Pulmonary artery endothelial cell (primary cell): ENCODE measurements at regions not wholly inside any gene's neighbourhood (a gene's known extent, or its start where the extent isn't known, plus 50 kb on each side); places are given as distances from the start of the nearest gene placed in this dataset.

Experiments
- DNase-seq: peaks from one replicate; pipeline ENCODE4 v3.0.0-alpha.2; 2011; ENCODE audit warnings: low read depth, low spot score

DNA sequence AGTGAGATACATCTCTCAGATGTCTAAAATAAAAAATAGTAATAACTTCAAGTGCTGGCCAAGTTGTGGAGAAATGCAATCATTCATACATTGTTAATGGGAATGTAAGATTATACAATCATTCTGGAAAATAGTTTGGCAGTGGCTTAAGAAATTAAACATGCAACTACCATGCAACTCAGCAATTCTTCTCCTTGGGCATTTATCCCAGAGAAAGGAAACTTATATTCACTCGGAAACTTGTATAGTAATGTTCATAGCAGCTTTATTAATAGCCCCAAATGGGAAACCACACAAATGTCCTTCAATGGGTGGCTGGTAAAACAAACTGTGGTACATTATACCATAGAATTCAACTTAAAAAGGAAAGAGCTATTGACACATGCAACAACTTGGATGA is 274.0 kb upstream of the SPRED2 start:
- DNase-seq: no peak

DNA sequence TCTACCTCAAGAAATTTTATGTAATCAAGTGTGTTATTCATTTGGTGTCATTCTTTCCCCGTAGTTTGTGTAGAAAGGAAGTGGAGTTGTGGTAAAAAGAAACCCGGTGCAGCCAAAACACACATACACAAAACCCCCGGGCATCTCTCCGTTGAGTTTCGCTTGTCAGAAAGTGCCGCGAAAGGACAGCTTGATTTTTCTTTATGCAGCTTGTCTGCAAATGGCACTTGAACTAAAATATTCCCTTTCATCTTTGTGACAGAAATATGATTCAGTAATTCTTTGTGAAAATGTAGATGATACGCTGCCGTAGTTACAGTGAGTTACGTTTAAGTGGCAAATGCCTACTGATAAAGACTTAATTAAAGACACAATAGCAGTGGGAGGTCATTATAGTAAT is 268.8 kb upstream of the SPRED2 start:
- no peak for DNase-seq

- no peak for DNase-seq
These were observed 268.3 kb upstream of the SPRED2 start for GRCh38 chr2:65700720-65701119.

DNA sequence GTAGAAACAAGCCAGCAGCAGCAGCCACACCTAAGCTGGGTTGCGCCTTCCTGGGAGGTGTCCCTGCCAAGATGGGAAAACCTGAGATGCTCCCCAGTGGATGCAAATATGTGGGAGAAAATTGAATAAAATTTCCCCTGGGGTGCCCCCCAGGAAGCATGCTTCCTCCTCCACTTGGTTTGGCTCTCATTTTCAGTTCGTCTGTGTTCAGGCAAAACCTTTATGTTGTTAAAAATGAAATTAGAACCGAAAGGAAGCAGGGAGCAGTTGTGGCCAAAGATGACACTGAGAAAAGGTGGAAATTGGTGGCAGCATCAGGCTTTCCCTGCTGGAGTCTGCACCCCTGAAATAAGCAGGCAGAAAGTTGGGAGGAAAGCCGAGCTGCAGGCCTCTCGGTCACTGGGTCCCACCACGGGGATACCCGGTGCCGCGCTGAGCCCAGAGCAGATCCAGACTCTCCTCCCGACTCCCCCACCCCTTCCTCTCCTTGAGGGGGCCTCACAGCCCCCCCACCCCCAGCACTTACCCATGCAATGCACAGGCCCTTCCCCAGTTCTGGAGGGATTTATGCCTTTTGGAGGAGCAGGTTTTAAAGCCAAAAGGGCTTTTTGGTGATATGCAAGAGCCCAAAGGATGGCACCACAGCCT is 267.7 kb upstream of the SPRED2 start:
- DNase-seq: no peak

- DNase-seq: no peak
These were observed 259.4 kb upstream of the SPRED2 start for GRCh38 chr2:65691816-65692215.

DNA sequence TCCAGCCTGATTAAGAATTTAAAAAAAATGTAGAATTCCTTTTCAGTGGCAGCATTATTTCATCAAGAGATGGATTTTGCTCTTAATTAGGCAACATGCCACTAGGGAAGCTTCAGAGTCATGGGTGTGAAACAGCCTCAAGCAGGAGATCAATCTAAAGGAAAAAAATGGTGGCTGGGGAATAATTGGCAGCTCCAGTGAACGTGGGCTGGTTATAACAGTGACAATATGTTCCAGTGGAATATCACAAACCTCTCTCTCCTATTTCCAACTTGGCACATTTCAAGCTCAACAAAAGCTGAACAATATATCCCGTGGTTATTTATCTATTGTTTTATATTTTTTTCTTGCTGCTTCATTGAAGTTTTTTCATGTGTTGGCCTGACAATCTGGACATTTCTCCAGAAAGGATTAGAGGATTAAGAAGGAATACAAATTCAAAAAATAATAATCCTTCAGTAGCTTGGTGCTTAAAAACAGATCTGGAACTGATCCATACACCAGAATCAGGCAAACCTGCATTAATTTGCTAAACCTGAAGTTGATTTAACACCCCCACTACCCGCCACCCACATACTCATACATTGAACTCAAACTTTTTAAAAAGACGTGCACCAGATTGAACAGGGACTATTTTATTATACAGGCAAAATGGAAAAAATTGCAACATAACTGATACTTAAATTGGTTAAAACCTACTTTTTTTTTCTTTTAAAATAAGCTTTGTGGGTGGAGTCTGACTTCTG is 255.9 kb upstream of the SPRED2 start:
- no peak for DNase-seq

DNA sequence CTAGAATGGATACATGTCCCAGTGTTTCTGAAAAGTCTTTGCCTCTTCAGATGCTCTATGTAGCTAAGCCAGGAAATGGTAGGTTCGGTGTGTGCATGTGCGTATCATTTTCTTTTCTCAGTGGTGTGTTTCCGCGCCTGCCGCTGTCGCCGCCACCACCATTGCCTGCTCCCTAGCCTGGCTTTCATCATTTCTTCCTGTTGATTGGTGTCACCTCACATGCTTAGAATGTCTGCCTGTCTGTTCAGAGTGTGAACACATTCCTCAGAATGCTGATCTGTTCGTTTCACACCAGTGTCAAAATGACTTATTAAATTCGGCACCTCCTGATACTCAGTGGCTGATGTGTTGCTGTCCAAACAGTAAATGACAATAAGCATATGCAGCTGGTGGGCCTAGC is 255.2 kb upstream of the SPRED2 start:
- DNase-seq: no peak

DNA sequence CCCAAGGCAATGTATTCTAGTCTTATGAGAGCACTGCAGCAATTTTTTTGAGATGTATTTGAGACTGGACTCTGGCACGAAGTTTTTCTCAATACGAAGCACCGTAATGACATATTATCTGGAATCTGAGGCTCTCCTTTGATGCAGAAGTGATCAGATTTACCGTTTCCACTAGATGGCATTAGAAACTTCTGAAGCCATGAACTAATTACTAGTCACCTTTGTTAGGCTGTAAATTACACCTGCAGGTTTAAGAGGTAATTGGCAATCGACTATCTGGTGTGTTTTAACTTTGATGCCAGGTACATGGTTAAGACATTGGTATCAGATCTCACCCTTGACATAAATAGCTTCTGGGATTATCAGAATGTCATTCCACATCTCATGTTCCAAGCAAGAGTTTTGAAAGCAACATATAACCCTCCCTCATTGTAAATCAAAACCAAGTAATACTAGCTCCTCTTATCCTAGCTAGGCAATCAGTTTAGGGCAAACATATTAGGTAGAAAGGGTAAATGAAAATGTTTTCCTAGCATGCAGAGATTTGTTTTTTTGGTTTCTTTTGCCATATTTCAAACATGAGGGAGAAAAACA is 254.6 kb upstream of the SPRED2 start:
- DNase-seq: no peak

- no peak for DNase-seq
These were observed 249.1 kb upstream of the SPRED2 start for GRCh38 chr2:65681503-65681902.

- no peak for DNase-seq
These were observed 246.5 kb upstream of the SPRED2 start for GRCh38 chr2:65678779-65679391.

- DNase-seq: no peak
These were observed 243.0 kb upstream of the SPRED2 start for GRCh38 chr2:65675350-65675749.

- no peak for DNase-seq
These were observed 239.4 kb upstream of the SPRED2 start for GRCh38 chr2:65671670-65672242.

- DNase-seq: no peak
These were observed 237.2 kb upstream of the SPRED2 start for GRCh38 chr2:65669574-65669973.

GRCh38 chr2:65668744-65669143 is 236.3 kb upstream of the SPRED2 start:
- DNase-seq: no peak

- no peak for DNase-seq
These were observed 233.8 kb upstream of the SPRED2 start for GRCh38 chr2:65666156-65666725.

DNA sequence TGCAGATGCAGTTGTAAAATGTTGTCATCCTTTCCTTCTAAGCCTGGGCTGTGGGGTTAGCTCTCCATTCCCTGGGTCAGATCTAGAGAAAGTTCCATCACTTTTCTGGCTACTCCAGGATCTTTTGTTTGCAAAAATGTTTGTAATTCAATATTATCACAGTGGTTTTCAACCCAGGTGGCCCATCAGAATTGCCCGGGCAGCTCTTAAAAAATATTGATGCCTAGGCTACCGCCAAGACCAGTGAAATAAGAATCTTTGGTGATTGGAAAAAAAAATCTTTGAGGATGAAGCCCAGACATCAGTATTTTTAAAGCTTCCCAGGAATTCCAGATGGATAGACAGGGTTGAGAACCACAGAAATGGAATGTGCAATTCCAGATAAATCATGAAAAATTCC is 232.5 kb upstream of the SPRED2 start:
- no peak for DNase-seq

GRCh38 chr2:65663831-65664407 is 231.5 kb upstream of the SPRED2 start:
- no peak for DNase-seq

DNA sequence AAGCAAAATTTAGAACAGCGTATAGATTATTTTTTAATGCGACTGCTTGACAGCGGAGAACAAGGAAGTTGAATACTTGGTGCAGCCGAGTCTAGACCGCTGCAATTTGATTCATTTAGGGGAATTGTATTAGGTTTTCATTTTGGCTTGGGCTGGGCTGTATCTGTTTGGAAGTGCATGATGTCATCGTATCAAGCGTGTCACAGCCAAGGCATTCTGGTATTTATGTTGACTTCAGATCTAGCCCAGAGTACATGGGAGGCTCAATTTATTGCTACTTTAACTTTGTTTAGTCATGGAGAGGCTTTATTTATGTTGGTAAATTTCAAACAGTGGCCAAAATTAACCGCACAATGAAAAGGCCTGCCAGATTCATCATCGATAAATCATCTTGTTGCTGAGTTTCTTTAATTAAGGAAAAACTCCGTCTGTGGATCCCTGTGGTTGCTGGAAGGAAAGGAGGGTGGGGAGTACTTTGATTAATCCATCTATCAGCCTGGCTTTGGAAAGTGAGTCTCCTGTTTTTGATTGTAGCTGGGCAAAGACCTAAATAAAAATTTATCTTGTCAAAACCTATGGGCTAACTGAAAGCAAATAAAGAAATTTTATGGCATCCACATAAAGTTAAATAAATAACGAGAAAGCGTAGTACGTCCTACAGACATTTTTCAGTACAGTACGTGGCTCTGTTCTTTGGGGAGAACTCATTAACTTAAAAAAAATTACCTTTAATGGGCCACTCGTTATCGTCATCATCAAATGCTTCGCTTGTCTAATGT is 230.4 kb upstream of the SPRED2 start:
- no peak for DNase-seq

- DNase-seq: no peak
These were observed 229.7 kb upstream of the SPRED2 start for GRCh38 chr2:65661980-65662653.

- no peak for DNase-seq
These were observed 227.9 kb upstream of the SPRED2 start for GRCh38 chr2:65660340-65660739.
